Neural cell (in vitro differentiated cells): ENCODE measurements at regions not wholly inside any gene's neighbourhood (a gene's known extent, or its start where the extent isn't known, plus 50 kb on each side); places are given as distances from the start of the nearest gene placed in this dataset.

Source experiments
- CTCF ChIP-seq: fragments of 450-650 bp; IDR thresholded peaks from 2 replicates; pipeline ENCODE4 v1.5.1; 2014; ENCODE audit warnings: antibody characterized with exemption, mild to moderate bottlenecking, moderate library complexity; ENCODE audit not compliant: poor library complexity, severe bottlenecking
- TAF1 ChIP-seq: IDR thresholded peaks from 2 replicates; pipeline ENCODE4 v1.6.1; 2012; ENCODE audit warnings: low read depth

GRCh38 chr2:216996279-216996845 is 136.5 kb upstream of the TNP1 start:
- TF ChIP-seq CTCF (no peak), TAF1 (no peak)
